WTC11 (cell line): ENCODE measurements at regions not wholly inside any gene's neighbourhood (a gene's known extent, or its start where the extent isn't known, plus 50 kb on each side); places are given as distances from the start of the nearest gene placed in this dataset.

ENCODE experiments used
- ATAC-seq: fragments of 200-7000 bp; cut with Tn5 transposase; 2 replicates; pipeline ENCODE4 v1.10.0; 2021; ENCODE audit warnings: mild to moderate bottlenecking, moderate library complexity
- CTCF ChIA-PET: fragments of 300-600 bp; sonication (Branson Sonifier 250); formaldehyde crosslinking; loops from one replicate; lab custom pipeline; 2021; ENCODE audit warnings: antibody characterized with exemption; lab: Charles Lee
- POLR2A ChIA-PET: fragments of 350-600 bp; sonication (Branson Sonifier 250); formaldehyde crosslinking; loops from one replicate; lab custom pipeline; 2021; ENCODE audit warnings: antibody characterized with exemption; lab: Charles Lee
- DNase-seq: peaks from one replicate; pipeline ENCODE4 v3.0.0; 2021; ENCODE audit warnings: low spot score
- H3K27ac Mint-ChIP-seq: 2 replicates; pipeline ENCODE4 v1.8.0; 2021; ENCODE audit warnings: mixed read lengths
- H3K27me3 Mint-ChIP-seq: 2 replicates; pipeline ENCODE4 v1.8.0; 2021; ENCODE audit warnings: low read depth, mild to moderate bottlenecking, moderate library complexity, mixed read lengths
- H3K36me3 Mint-ChIP-seq: 2 replicates; pipeline ENCODE4 v1.8.0; 2021; ENCODE audit warnings: mixed read lengths
- H3K4me1 Mint-ChIP-seq: 2 replicates; pipeline ENCODE4 v1.8.0; 2022; ENCODE audit warnings: mixed read lengths
- H3K4me3 Mint-ChIP-seq: 2 replicates; pipeline ENCODE4 v1.8.0; 2021; ENCODE audit warnings: mild to moderate bottlenecking, moderate library complexity, mixed read lengths
- H3K9me3 Mint-ChIP-seq: 2 replicates; pipeline ENCODE4 v1.8.0; 2021; ENCODE audit warnings: mixed read lengths
- ESRRA ChIP-seq: sonication (generic); formaldehyde crosslinking; IDR thresholded peaks from 2 replicates; pipeline ENCODE4 v1.8.1; 2022; ENCODE audit warnings: mild to moderate bottlenecking, missing genetic modification reagents, borderline replicate concordance
- FOXJ3 ChIP-seq: sonication (generic); formaldehyde crosslinking; IDR thresholded peaks from 2 replicates; pipeline ENCODE4 v1.9.0; 2021; ENCODE audit warnings: missing genetic modification reagents, mild to moderate bottlenecking, borderline replicate concordance
- TCF7 ChIP-seq: sonication (generic); formaldehyde crosslinking; IDR thresholded peaks from 2 replicates; pipeline ENCODE4 v1.8.0; 2022; ENCODE audit warnings: mild to moderate bottlenecking, low read depth, missing genetic modification reagents, moderate library complexity
- ZBTB21 ChIP-seq: sonication (generic); formaldehyde crosslinking; IDR thresholded peaks from 2 replicates; pipeline ENCODE4 v1.8.1; 2023; ENCODE audit warnings: mild to moderate bottlenecking, missing genetic modification reagents, borderline replicate concordance
- ZNF138 ChIP-seq: sonication (generic); formaldehyde crosslinking; conservative IDR thresholded peaks from 2 replicates; pipeline ENCODE4 v1.8.1; 2022; ENCODE audit warnings: mild to moderate bottlenecking, moderate library complexity, missing genetic modification reagents
- ZNF263 ChIP-seq: sonication (generic); formaldehyde crosslinking; IDR thresholded peaks from 2 replicates; pipeline ENCODE4 v1.8.1; 2022; ENCODE audit warnings: low read depth, mild to moderate bottlenecking, moderate library complexity, missing genetic modification reagents
- ZNF317 ChIP-seq: sonication (generic); formaldehyde crosslinking; IDR thresholded peaks from 2 replicates; pipeline ENCODE4 v1.8.1; 2023; ENCODE audit warnings: low read depth, mild to moderate bottlenecking, moderate library complexity, missing genetic modification reagents, borderline replicate concordance
- ZNF396 ChIP-seq: fragments of 250-450 bp; sonication (Bioruptor Pico); IDR thresholded peaks from 2 replicates; pipeline ENCODE4 v1.8.0; 2021; ENCODE audit warnings: mild to moderate bottlenecking, moderate library complexity, borderline replicate concordance
- ZNF416 ChIP-seq: fragments of 250-450 bp; sonication (Bioruptor Pico); IDR thresholded peaks from 2 replicates; pipeline ENCODE4 v1.9.0; 2021; ENCODE audit warnings: mild to moderate bottlenecking, inconsistent platforms
- ZNF423 ChIP-seq: fragments of 250-450 bp; sonication (Bioruptor Pico); IDR thresholded peaks from 2 replicates; pipeline ENCODE4 v2.1.2; 2022; ENCODE audit warnings: mild to moderate bottlenecking, moderate library complexity
- TF ChIP-seq, protein P1 (sequence below): sonication (generic); formaldehyde crosslinking; IDR thresholded peaks from 2 replicates; pipeline ENCODE4 v1.8.0; 2023; ENCODE audit warnings: missing genetic modification reagents, mild to moderate bottlenecking, borderline replicate concordance
- TF ChIP-seq, protein P2 (sequence below): sonication (generic); formaldehyde crosslinking; IDR thresholded peaks from 2 replicates; pipeline ENCODE4 v1.8.0; 2023; ENCODE audit warnings: missing genetic modification reagents
- TF ChIP-seq, protein P3 (sequence below): sonication (generic); formaldehyde crosslinking; IDR thresholded peaks from 2 replicates; pipeline ENCODE4 v1.8.0; 2022; ENCODE audit warnings: mild to moderate bottlenecking, missing genetic modification reagents
- TF ChIP-seq, protein P4 (sequence below): sonication (generic); formaldehyde crosslinking; conservative IDR thresholded peaks from 2 replicates; pipeline ENCODE4 v1.8.1; 2022; ENCODE audit warnings: mild to moderate bottlenecking, missing genetic modification reagents
- TF ChIP-seq, protein P5 (sequence below): fragments of 250-450 bp; sonication (Bioruptor Pico); IDR thresholded peaks from 2 replicates; pipeline ENCODE4 v1.9.0; 2021; ENCODE audit warnings: moderate library complexity, mild to moderate bottlenecking, inconsistent platforms, borderline replicate concordance
- TF ChIP-seq, protein P6 (sequence below): sonication (generic); formaldehyde crosslinking; IDR thresholded peaks from 2 replicates; pipeline ENCODE4 v1.8.0; 2022; ENCODE audit warnings: mild to moderate bottlenecking, missing genetic modification reagents
- TF ChIP-seq, protein P7 (sequence below): fragments of 250-450 bp; sonication (Bioruptor Pico); IDR thresholded peaks from 2 replicates; pipeline ENCODE4 v1.8.0; 2021; ENCODE audit warnings: mild to moderate bottlenecking
- TF ChIP-seq, protein P8 (sequence below): fragments of 250-450 bp; sonication (Bioruptor Pico); IDR thresholded peaks from 2 replicates; pipeline ENCODE4 v2.1.2; 2022; ENCODE audit warnings: mild to moderate bottlenecking, moderate library complexity
- TF ChIP-seq, protein P9 (sequence below): sonication (generic); formaldehyde crosslinking; IDR thresholded peaks from 2 replicates; pipeline ENCODE4 v1.8.0; 2023; ENCODE audit warnings: mild to moderate bottlenecking, missing genetic modification reagents

DNA sequence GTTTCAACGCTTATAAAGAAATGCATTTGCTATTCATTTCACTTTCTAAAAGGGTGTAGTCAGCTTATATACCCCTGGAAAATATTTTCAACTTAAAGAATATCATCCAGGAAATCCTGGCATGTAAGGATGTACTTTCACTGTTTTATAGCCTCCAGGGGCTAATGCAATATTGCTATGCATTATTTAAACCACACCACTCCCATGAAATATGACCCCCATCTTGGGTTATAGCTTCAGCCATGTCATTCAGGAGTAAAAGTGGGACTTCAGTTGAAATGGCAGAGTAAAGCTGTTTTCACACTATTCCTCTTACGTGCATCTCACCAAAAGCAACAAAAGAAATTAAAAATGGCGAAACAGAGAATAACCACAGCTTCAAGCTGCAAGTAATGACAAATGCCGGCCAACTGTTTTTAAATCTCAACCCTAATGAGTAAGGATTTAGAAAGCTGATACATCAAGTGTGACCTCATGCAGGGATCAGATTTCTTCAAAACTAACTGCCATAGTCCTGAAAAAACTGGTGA lies 84.5 kb downstream of the COL6A6 start (continued):
- TF ChIP-seq, protein P1, sequence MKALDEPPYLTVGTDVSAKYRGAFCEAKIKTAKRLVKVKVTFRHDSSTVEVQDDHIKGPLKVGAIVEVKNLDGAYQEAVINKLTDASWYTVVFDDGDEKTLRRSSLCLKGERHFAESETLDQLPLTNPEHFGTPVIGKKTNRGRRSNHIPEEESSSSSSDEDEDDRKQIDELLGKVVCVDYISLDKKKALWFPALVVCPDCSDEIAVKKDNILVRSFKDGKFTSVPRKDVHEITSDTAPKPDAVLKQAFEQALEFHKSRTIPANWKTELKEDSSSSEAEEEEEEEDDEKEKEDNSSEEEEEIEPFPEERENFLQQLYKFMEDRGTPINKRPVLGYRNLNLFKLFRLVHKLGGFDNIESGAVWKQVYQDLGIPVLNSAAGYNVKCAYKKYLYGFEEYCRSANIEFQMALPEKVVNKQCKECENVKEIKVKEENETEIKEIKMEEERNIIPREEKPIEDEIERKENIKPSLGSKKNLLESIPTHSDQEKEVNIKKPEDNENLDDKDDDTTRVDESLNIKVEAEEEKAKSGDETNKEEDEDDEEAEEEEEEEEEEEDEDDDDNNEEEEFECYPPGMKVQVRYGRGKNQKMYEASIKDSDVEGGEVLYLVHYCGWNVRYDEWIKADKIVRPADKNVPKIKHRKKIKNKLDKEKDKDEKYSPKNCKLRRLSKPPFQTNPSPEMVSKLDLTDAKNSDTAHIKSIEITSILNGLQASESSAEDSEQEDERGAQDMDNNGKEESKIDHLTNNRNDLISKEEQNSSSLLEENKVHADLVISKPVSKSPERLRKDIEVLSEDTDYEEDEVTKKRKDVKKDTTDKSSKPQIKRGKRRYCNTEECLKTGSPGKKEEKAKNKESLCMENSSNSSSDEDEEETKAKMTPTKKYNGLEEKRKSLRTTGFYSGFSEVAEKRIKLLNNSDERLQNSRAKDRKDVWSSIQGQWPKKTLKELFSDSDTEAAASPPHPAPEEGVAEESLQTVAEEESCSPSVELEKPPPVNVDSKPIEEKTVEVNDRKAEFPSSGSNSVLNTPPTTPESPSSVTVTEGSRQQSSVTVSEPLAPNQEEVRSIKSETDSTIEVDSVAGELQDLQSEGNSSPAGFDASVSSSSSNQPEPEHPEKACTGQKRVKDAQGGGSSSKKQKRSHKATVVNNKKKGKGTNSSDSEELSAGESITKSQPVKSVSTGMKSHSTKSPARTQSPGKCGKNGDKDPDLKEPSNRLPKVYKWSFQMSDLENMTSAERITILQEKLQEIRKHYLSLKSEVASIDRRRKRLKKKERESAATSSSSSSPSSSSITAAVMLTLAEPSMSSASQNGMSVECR (CRISPR knock-in tag) = no peak
- TF ChIP-seq ZNF317 (no peak), ESRRA (CRISPR knock-in tag) (no peak)
- TF ChIP-seq, protein P2, sequence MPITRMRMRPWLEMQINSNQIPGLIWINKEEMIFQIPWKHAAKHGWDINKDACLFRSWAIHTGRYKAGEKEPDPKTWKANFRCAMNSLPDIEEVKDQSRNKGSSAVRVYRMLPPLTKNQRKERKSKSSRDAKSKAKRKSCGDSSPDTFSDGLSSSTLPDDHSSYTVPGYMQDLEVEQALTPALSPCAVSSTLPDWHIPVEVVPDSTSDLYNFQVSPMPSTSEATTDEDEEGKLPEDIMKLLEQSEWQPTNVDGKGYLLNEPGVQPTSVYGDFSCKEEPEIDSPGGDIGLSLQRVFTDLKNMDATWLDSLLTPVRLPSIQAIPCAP (CRISPR knock-in tag) = no peak
- TF ChIP-seq, protein P3, sequence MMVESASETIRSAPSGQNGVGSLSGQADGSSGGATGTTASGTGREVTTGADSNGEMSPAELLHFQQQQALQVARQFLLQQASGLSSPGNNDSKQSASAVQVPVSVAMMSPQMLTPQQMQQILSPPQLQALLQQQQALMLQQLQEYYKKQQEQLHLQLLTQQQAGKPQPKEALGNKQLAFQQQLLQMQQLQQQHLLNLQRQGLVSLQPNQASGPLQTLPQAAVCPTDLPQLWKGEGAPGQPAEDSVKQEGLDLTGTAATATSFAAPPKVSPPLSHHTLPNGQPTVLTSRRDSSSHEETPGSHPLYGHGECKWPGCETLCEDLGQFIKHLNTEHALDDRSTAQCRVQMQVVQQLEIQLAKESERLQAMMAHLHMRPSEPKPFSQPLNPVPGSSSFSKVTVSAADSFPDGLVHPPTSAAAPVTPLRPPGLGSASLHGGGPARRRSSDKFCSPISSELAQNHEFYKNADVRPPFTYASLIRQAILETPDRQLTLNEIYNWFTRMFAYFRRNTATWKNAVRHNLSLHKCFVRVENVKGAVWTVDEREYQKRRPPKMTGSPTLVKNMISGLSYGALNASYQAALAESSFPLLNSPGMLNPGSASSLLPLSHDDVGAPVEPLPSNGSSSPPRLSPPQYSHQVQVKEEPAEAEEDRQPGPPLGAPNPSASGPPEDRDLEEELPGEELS = no peak

DNA sequence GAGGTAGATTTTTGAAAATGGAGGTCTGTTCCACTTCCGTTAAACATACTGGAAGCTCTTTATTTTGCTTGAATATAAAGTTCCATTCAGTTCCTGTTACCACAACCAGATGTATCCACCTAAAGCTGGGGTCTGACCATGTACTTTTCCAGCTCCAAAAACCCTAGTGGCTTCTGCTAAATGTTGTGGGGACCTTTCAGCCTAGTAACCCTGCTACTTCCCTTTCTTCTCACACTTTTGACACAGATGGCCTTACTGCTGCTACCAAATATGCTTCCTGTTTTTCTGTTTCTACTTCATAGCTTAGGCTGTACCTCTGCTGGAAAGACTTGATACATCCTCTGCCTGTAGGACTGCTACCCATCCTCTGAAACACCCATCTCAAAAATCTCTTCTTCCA lies 87.8 kb downstream of the COL6A6 start:
- DNase-seq = no peak
- no peak for ATAC-seq
- peaks cover 5% of the 10 kb centered on the region for H3K4me1 Mint-ChIP-seq
- peaks cover 8% of the 10 kb centered on the region; the same call in 1 of the 2 replicates for H3K36me3 Mint-ChIP-seq
- H3K27me3 Mint-ChIP-seq = no peaks in the 10 kb centered on the region; the same call in 1 of the 2 replicates
- ChIA-PET CTCF (no interaction called here), POLR2A (no interaction called here)
- peaks cover 42% of the 10 kb centered on the region for H3K9me3 Mint-ChIP-seq
- H3K4me3 Mint-ChIP-seq = no peak overlapping the region
- no peak overlapping the region for H3K27ac Mint-ChIP-seq
- TF ChIP-seq ZBTB21 (CRISPR knock-in tag) (no peak), ZNF416 (CRISPR knock-in tag) (no peak), TCF7 (CRISPR knock-in tag) (no peak), ZNF138 (CRISPR knock-in tag) (no peak), ZNF396 (CRISPR knock-in tag) (no peak), ZNF263 (CRISPR knock-in tag) (no peak), FOXJ3 (CRISPR knock-in tag) (no peak), ZNF423 (CRISPR knock-in tag) (no peak)
- TF ChIP-seq, protein P4, sequence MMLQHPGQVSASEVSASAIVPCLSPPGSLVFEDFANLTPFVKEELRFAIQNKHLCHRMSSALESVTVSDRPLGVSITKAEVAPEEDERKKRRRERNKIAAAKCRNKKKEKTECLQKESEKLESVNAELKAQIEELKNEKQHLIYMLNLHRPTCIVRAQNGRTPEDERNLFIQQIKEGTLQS = no peak
- TF ChIP-seq, protein P5, sequence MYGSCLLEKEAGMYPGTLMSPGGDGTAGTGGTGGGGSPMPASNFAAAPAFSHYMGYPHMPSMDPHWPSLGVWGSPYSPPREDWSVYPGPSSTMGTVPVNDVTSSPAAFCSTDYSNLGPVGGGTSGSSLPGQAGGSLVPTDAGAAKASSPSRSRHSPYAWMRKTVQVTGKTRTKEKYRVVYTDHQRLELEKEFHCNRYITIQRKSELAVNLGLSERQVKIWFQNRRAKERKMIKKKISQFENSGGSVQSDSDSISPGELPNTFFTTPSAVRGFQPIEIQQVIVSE (CRISPR knock-in tag) = no peak
- TF ChIP-seq, protein P6, sequence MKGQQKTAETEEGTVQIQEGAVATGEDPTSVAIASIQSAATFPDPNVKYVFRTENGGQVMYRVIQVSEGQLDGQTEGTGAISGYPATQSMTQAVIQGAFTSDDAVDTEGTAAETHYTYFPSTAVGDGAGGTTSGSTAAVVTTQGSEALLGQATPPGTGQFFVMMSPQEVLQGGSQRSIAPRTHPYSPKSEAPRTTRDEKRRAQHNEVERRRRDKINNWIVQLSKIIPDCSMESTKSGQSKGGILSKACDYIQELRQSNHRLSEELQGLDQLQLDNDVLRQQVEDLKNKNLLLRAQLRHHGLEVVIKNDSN = no peak
- TF ChIP-seq, protein P7, sequence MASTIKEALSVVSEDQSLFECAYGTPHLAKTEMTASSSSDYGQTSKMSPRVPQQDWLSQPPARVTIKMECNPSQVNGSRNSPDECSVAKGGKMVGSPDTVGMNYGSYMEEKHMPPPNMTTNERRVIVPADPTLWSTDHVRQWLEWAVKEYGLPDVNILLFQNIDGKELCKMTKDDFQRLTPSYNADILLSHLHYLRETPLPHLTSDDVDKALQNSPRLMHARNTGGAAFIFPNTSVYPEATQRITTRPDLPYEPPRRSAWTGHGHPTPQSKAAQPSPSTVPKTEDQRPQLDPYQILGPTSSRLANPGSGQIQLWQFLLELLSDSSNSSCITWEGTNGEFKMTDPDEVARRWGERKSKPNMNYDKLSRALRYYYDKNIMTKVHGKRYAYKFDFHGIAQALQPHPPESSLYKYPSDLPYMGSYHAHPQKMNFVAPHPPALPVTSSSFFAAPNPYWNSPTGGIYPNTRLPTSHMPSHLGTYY (CRISPR knock-in tag) = no peak
- TF ChIP-seq, protein P8, sequence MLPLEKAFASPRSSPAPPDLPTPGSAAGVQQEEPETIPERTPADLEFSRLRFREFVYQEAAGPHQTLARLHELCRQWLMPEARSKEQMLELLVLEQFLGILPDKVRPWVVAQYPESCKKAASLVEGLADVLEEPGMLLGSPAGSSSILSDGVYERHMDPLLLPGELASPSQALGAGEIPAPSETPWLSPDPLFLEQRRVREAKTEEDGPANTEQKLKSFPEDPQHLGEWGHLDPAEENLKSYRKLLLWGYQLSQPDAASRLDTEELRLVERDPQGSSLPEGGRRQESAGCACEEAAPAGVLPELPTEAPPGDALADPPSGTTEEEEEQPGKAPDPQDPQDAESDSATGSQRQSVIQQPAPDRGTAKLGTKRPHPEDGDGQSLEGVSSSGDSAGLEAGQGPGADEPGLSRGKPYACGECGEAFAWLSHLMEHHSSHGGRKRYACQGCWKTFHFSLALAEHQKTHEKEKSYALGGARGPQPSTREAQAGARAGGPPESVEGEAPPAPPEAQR (CRISPR knock-in tag) = no peak
- TF ChIP-seq, protein P9, sequence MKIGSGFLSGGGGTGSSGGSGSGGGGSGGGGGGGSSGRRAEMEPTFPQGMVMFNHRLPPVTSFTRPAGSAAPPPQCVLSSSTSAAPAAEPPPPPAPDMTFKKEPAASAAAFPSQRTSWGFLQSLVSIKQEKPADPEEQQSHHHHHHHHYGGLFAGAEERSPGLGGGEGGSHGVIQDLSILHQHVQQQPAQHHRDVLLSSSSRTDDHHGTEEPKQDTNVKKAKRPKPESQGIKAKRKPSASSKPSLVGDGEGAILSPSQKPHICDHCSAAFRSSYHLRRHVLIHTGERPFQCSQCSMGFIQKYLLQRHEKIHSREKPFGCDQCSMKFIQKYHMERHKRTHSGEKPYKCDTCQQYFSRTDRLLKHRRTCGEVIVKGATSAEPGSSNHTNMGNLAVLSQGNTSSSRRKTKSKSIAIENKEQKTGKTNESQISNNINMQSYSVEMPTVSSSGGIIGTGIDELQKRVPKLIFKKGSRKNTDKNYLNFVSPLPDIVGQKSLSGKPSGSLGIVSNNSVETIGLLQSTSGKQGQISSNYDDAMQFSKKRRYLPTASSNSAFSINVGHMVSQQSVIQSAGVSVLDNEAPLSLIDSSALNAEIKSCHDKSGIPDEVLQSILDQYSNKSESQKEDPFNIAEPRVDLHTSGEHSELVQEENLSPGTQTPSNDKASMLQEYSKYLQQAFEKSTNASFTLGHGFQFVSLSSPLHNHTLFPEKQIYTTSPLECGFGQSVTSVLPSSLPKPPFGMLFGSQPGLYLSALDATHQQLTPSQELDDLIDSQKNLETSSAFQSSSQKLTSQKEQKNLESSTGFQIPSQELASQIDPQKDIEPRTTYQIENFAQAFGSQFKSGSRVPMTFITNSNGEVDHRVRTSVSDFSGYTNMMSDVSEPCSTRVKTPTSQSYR = no peak
